ENCODE measurements at regions not wholly inside any gene's neighbourhood (a gene's known extent, or its start where the extent isn't known, plus 50 kb on each side); places are given as distances from the start of the nearest gene placed in this dataset.

GRCh38 chr11:71342116-71342515 lies 89.7 kb upstream of the SHANK2 start:
- no peak overlapping the region for H3K9ac ChIP-seq (ENCODE audit: low read depth, low read length)
- no peaks in the 10 kb centered on the region for H3K36me3 ChIP-seq (ENCODE audit: insufficient read depth, low read length)
- ATAC-seq (ENCODE audit: insufficient read depth, low read depth), result no peak
- no peak overlapping the region for H3K4me3 ChIP-seq (ENCODE audit: low read depth in 1 of 2, low read length in 2 of 2)
- H4K20me1 ChIP-seq (ENCODE audit: insufficient read depth, low read length), result no peaks in the 10 kb centered on the region
- H2AFZ ChIP-seq (ENCODE audit: low read depth, low read length), result no peak overlapping the region
- no peaks in the 10 kb centered on the region for H3K27me3 ChIP-seq (ENCODE audit: insufficient read depth, low read length, poor library complexity)
- TF ChIP-seq EZH2 (IDR thresholded peaks at IDR 0.05; ENCODE audit: borderline replicate concordance, low read depth, low read length, severe bottlenecking), result no peak
- TF ChIP-seq, protein P1, sequence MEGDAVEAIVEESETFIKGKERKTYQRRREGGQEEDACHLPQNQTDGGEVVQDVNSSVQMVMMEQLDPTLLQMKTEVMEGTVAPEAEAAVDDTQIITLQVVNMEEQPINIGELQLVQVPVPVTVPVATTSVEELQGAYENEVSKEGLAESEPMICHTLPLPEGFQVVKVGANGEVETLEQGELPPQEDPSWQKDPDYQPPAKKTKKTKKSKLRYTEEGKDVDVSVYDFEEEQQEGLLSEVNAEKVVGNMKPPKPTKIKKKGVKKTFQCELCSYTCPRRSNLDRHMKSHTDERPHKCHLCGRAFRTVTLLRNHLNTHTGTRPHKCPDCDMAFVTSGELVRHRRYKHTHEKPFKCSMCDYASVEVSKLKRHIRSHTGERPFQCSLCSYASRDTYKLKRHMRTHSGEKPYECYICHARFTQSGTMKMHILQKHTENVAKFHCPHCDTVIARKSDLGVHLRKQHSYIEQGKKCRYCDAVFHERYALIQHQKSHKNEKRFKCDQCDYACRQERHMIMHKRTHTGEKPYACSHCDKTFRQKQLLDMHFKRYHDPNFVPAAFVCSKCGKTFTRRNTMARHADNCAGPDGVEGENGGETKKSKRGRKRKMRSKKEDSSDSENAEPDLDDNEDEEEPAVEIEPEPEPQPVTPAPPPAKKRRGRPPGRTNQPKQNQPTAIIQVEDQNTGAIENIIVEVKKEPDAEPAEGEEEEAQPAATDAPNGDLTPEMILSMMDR (IDR thresholded peaks at IDR 0.05; ENCODE audit: borderline replicate concordance, extremely low read depth, low read length, poor library complexity, severe bottlenecking), result no peak
- no peaks in the 10 kb centered on the region for H3K79me2 ChIP-seq (ENCODE audit: insufficient read depth, low read length)
- no peaks in the 10 kb centered on the region for H3K4me1 ChIP-seq (ENCODE audit: insufficient read depth, low read length)
- H3K9me3 ChIP-seq (ENCODE audit: insufficient read depth, low read length, severe bottlenecking), result no peaks in the 10 kb centered on the region
- DNase-seq, result no peak
- no peak overlapping the region for H3K4me2 ChIP-seq (ENCODE audit: insufficient read depth, low read length)
- no peak overlapping the region for H3K27ac ChIP-seq (ENCODE audit: low read length)

GRCh38 chr11:71341596-71341995 lies 89.2 kb upstream of the SHANK2 start:
- H3K9me3 ChIP-seq (ENCODE audit: insufficient read depth, low read length, severe bottlenecking), result no peaks in the 10 kb centered on the region
- no peak overlapping the region for H3K4me3 ChIP-seq (ENCODE audit: low read depth in 1 of 2, low read length in 2 of 2)
- H3K27ac ChIP-seq (ENCODE audit: low read length), result no peak overlapping the region
- no peaks in the 10 kb centered on the region for H3K79me2 ChIP-seq (ENCODE audit: insufficient read depth, low read length)
- no peak overlapping the region for H3K4me2 ChIP-seq (ENCODE audit: insufficient read depth, low read length)
- H3K4me1 ChIP-seq (ENCODE audit: insufficient read depth, low read length), result no peaks in the 10 kb centered on the region
- H3K27me3 ChIP-seq (ENCODE audit: insufficient read depth, low read length, poor library complexity), result no peaks in the 10 kb centered on the region
- H3K36me3 ChIP-seq (ENCODE audit: insufficient read depth, low read length), result no peaks in the 10 kb centered on the region
- ATAC-seq (ENCODE audit: insufficient read depth, low read depth) (no peak), DNase-seq (no peak)
- H2AFZ ChIP-seq (ENCODE audit: low read depth, low read length), result no peak overlapping the region
- no peaks in the 10 kb centered on the region for H4K20me1 ChIP-seq (ENCODE audit: insufficient read depth, low read length)
- TF ChIP-seq, protein P1 (IDR thresholded peaks at IDR 0.05; ENCODE audit: borderline replicate concordance, extremely low read depth, low read length, poor library complexity, severe bottlenecking), result no peak
- TF ChIP-seq EZH2 (IDR thresholded peaks at IDR 0.05; ENCODE audit: borderline replicate concordance, low read depth, low read length, severe bottlenecking), result no peak
- no peak overlapping the region for H3K9ac ChIP-seq (ENCODE audit: low read depth, low read length)

DNA sequence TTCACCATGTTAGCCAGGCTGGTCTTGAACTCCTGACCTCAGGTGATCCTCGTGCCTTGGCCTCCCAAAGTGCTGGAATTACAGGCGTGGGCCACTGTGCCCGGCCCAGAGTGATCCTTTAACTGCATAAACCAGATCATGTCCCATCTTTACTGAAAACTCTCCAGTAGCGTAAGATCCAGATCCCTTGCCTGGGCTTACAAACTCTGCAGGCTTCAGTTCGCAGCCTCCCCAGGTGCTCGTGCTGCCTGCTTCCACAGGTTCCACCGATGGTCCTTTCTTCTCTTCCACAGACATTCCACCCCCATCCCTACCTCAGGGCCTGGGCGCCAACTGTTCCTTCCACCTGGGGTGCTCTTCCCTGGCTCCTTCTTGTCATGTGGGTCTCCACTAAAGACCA lies 88.8 kb upstream of the SHANK2 start:
- Histone ChIP-seq H3K4me3 (ENCODE audit: low read depth in 1 of 2, low read length in 2 of 2) (no peak overlapping the region), H3K4me1 (ENCODE audit: insufficient read depth, low read length) (no peaks in the 10 kb centered on the region), H3K4me2 (ENCODE audit: insufficient read depth, low read length) (no peak overlapping the region), H3K27ac (ENCODE audit: low read length) (no peak overlapping the region), H3K9ac (ENCODE audit: low read depth, low read length) (no peak overlapping the region), H3K36me3 (ENCODE audit: insufficient read depth, low read length) (no peaks in the 10 kb centered on the region), H3K79me2 (ENCODE audit: insufficient read depth, low read length) (no peaks in the 10 kb centered on the region), H3K27me3 (ENCODE audit: insufficient read depth, low read length, poor library complexity) (no peaks in the 10 kb centered on the region), H2AFZ (ENCODE audit: low read depth, low read length) (no peak overlapping the region), H4K20me1 (ENCODE audit: insufficient read depth, low read length) (no peaks in the 10 kb centered on the region), H3K9me3 (ENCODE audit: insufficient read depth, low read length, severe bottlenecking) (no peaks in the 10 kb centered on the region)
- ATAC-seq (ENCODE audit: insufficient read depth, low read depth) (no peak), DNase-seq (no peak)
- TF ChIP-seq EZH2 (IDR thresholded peaks at IDR 0.05; ENCODE audit: borderline replicate concordance, low read depth, low read length, severe bottlenecking), result no peak
- TF ChIP-seq, protein P1 (IDR thresholded peaks at IDR 0.05; ENCODE audit: borderline replicate concordance, extremely low read depth, low read length, poor library complexity, severe bottlenecking), result no peak

GRCh38 chr11:71340086-71340606 lies 87.8 kb upstream of the SHANK2 start:
- H3K9me3 ChIP-seq (ENCODE audit: insufficient read depth, low read length, severe bottlenecking), result no peaks in the 10 kb centered on the region
- no peak overlapping the region for H3K4me3 ChIP-seq (ENCODE audit: low read depth in 1 of 2, low read length in 2 of 2)
- no peaks in the 10 kb centered on the region for H4K20me1 ChIP-seq (ENCODE audit: insufficient read depth, low read length)
- H3K27ac ChIP-seq (ENCODE audit: low read length), result no peak overlapping the region
- ATAC-seq (ENCODE audit: insufficient read depth, low read depth), result no peak
- no peak for DNase-seq
- no peak overlapping the region for H3K4me2 ChIP-seq (ENCODE audit: insufficient read depth, low read length)
- H3K4me1 ChIP-seq (ENCODE audit: insufficient read depth, low read length), result no peaks in the 10 kb centered on the region
- H3K79me2 ChIP-seq (ENCODE audit: insufficient read depth, low read length), result no peaks in the 10 kb centered on the region
- no peaks in the 10 kb centered on the region for H3K27me3 ChIP-seq (ENCODE audit: insufficient read depth, low read length, poor library complexity)
- no peaks in the 10 kb centered on the region for H3K36me3 ChIP-seq (ENCODE audit: insufficient read depth, low read length)
- TF ChIP-seq, protein P1 (IDR thresholded peaks at IDR 0.05; ENCODE audit: borderline replicate concordance, extremely low read depth, low read length, poor library complexity, severe bottlenecking), result no peak
- no peak for TF ChIP-seq EZH2 (IDR thresholded peaks at IDR 0.05; ENCODE audit: borderline replicate concordance, low read depth, low read length, severe bottlenecking)
- no peak overlapping the region for H3K9ac ChIP-seq (ENCODE audit: low read depth, low read length)
- H2AFZ ChIP-seq (ENCODE audit: low read depth, low read length), result no peak overlapping the region
